ENCODE measurements at regions not wholly inside any gene's neighbourhood (a gene's known extent, or its start where the extent isn't known, plus 50 kb on each side); places are given as distances from the start of the nearest gene placed in this dataset.

DNA sequence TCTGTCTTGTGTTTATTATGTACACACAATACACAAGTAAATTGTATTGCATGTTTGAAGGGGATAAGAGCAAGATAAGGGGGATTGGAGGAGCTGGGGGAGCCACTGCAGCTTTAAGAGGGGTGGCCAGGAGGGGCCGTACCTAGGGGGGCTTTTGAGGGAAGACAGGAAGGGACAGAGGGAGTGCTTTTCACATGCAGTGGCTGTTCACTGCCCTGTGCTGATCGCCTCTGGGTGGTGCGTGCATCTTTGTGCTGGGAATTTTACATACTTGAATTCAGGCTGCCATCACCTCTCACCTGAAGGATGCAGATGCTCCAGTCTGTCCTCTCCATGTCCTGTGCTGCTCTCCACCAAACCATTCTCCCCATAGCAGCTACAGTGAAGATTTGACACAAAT, 179.5 kb downstream of the PTPRU start:
- TF ChIP-seq CTCF (IDR thresholded peaks at IDR 0.05; ENCODE audit: low read depth, low read length, missing control alignments), result no peak
- no peak overlapping the region for H3K4me3 ChIP-seq (ENCODE audit: low read depth, low read length)
- in situ Hi-C loops (cut with HindIII; ENCODE audit: low sequenced_read_pairs), result no loop called here
- no peak for DNase-seq (ENCODE audit: low read depth)

DNA sequence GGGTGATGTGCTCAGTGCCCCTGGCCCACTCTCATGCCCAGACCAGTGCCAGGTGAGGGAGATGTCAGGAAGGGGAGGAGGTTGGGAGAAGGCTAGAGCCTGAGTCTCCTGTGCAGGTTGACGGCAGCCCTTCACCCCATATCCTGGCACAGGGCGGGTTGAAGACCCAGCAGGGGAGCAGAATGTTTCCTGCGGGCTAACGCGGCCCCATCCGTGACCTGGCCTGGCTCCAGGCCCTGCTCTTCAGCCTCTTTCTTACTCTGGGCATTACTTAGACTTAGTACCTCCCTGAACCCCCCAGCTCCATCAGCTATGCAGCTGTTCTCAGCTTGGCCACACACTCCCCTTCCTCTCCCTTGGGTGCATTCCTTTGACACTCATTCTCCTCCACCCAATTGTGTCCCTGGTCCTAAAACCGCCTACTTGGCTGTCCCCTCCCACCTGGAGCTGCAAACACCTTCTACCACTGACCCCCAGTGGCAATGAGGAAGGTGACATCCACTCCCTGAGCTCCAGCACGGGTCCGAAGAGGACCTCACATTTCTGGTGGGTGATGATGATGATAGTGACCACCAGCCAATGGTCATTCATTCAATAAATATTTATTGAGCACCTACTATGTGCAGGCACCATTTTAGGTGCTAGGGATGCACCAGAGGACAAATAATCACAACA, 179.0 kb downstream of the PTPRU start:
- in situ Hi-C loops (cut with HindIII; ENCODE audit: low sequenced_read_pairs), result no loop called here
- DNase-seq (ENCODE audit: low read depth), result no peak
- no peak for TF ChIP-seq CTCF (IDR thresholded peaks at IDR 0.05; ENCODE audit: low read depth, low read length, missing control alignments)
- no peak overlapping the region for H3K4me3 ChIP-seq (ENCODE audit: low read depth, low read length)

DNA sequence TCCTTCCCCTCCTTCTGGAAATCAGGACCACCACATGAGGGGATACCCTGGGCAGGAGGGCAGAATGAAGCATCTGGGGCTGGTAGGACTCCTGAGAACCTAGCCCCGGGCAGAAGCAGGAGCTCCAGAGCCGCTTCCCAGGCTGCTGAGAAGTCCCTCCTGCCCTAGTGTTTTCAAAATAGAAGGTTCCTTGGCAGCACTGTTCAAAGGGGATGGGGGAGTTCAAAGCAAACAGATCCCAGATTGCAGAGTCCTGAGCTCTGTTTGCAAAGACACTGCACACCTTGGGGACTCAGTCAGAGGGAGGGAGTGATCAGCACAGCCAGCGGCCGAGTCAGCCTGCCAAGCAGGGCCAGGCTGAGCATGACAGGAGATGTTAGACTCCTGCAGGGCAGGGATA, 177.8 kb downstream of the PTPRU start:
- no peak for DNase-seq (ENCODE audit: low read depth)
- in situ Hi-C loops (cut with HindIII; ENCODE audit: low sequenced_read_pairs), result no loop called here
- no peak for TF ChIP-seq CTCF (IDR thresholded peaks at IDR 0.05; ENCODE audit: low read depth, low read length, missing control alignments)

GRCh38 chr1:29413661-29414060, 177.3 kb downstream of the PTPRU start:
- DNase-seq (ENCODE audit: low read depth), result no peak
- in situ Hi-C loops (cut with HindIII; ENCODE audit: low sequenced_read_pairs), result no loop called here
- TF ChIP-seq CTCF (IDR thresholded peaks at IDR 0.05; ENCODE audit: low read depth, low read length, missing control alignments), result no peak

More for the DNA sequence above, 177.8 kb downstream of the PTPRU start:
- H3K4me3 ChIP-seq (ENCODE audit: low read depth, low read length), result no peak overlapping the region

DNA sequence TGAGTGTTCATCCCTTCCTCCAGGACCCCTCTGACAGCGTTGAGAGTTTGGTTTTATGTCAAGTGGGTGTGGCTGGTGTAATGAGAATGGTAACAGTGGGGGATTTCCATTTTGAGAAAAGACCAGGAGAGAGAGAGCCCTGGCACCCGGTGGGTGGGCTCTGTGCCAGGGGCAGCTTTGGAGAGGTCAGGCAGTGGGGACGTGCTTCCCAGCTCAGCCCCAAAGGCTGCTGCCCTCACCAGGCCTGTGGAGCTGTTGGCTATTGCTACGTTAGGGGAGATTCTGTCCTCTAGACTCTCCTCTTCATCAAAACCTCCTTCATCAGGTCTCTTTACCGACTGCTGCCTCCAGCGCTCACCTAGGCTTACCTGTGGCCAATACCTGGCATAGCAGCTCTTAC, 176.3 kb downstream of the PTPRU start:
- TF ChIP-seq CTCF (IDR thresholded peaks at IDR 0.05; ENCODE audit: low read depth, low read length, missing control alignments), result no peak
- H3K4me3 ChIP-seq (ENCODE audit: low read depth, low read length), result no peak overlapping the region
- DNase-seq (ENCODE audit: low read depth), result no peak
- in situ Hi-C loops (cut with HindIII; ENCODE audit: low sequenced_read_pairs), result no loop called here

More at GRCh38 chr1:29413661-29414060, 177.3 kb downstream of the PTPRU start:
- H3K4me3 ChIP-seq (ENCODE audit: low read depth, low read length), result no peak overlapping the region

DNA sequence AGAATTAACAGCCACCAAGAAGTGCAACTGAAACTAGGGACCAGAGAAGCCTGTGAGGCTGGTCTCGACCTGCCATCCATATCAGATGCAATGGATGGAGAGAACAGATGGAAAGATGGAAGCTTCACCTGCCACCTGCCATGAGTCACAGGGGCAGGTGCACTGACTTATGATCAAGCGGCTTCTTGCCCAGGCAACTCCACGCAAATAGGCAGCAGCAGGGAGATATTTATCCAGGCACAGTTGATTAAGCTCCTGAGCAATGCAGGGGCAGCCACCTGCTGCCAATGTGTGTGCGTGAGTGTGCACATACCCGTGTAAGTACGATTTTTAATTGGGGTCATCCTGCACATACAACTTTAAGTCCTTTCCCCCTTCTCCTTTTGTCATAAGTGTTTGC, 174.2 kb downstream of the PTPRU start:
- no peak overlapping the region for H3K4me3 ChIP-seq (ENCODE audit: low read depth, low read length)
- TF ChIP-seq CTCF (IDR thresholded peaks at IDR 0.05; ENCODE audit: low read depth, low read length, missing control alignments), result no peak
- in situ Hi-C loops (cut with HindIII; ENCODE audit: low sequenced_read_pairs), result no loop called here
- no peak for DNase-seq (ENCODE audit: low read depth)
